DMS53 (cell line): ENCODE measurements at regions not wholly inside any gene's neighbourhood (a gene's known extent, or its start where the extent isn't known, plus 50 kb on each side); places are given as distances from the start of the nearest gene placed in this dataset.
"Not testable (repeated sequence)": the region's sequence is repeated elsewhere in the genome, so short reads cannot be mapped to it uniquely, and the experiment has no call there.

Experiments
- DNase-seq: peaks from one replicate; lab custom pipeline; 2025; lab: John Stamatoyannopoulos, UW

DNA sequence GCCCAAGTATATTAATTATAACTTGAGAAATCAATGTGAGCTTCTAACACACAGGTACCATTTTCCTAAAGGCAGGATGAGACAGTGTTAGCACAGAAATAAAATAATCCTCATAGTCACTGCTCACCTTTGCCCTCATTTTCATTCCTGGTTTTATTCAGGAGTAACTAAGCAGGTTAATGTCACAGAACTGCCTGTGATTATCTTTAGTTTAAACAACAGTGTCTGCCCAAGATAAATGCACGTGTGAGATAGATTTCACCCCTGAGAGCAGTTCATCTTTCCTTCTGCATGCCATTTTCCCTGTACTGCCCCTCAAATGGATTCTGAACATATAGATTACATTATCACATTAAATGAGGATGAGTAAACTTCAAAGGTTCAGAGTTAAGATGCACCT lies 250.7 kb downstream of the RMST start:
- no peak for DNase-seq

DNA sequence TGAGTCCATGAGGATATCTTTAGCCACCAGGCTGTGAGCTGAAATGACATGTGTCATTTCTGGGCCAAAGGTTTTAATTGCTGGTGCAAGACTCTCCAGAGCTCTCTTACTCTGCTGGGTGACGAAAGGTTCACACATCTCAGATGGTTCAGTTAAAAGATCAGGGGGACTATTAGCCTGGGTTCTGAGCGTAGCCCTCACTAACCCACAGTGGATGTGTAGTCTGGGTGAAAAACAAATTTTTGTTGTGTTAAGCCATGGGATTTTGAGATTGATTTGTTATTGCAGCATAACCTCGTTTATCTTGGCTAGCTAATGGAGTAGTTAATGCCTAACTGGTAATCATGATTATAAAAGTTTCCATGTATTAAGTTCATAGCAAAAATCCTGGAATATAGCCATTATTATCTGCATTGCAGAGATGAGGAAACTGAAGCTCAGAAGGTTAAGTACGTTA lies 251.5 kb downstream of the RMST start:
- no peak for DNase-seq

DNA sequence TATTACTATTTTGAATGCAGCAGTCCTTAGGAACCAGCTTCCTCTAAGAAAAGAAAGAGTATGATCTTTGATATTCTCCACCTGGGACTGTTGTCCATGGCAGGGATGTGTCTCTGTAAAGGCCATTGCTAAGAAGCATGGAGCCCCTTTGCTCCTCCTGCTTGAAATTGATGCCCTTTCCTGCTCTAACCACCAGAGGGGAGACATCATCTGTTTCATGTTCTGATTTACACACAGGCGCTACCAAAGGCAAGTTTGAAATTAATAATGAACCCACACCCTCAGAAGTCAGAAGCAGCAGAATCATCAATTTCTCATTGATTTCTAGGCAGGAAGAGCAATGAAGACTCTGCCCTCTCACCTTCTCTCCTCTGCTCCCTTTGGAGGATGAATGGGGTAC lies 253.8 kb downstream of the RMST start:
- DNase-seq: peak; percentile 67

DNA sequence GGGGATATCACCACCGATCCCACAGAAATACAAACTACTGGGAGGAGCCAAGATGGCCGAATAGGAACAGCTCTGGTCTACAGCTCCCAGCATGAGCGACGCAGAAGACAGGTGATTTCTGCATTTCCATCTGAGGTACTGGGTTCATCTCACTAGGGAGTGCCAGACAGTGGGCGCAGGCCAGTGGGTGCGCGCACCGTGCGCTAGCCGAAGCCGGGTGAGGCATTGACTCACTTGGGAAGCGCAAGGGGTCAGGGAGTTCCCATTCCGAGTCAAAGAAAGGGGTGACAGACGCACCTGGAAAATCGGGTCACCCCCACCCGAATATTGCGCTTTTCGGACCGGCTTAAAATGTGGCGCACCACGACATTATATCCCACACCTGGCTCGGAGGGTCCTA lies 261.2 kb downstream of the RMST start:
- DNase-seq: not testable (repeated sequence)

DNA sequence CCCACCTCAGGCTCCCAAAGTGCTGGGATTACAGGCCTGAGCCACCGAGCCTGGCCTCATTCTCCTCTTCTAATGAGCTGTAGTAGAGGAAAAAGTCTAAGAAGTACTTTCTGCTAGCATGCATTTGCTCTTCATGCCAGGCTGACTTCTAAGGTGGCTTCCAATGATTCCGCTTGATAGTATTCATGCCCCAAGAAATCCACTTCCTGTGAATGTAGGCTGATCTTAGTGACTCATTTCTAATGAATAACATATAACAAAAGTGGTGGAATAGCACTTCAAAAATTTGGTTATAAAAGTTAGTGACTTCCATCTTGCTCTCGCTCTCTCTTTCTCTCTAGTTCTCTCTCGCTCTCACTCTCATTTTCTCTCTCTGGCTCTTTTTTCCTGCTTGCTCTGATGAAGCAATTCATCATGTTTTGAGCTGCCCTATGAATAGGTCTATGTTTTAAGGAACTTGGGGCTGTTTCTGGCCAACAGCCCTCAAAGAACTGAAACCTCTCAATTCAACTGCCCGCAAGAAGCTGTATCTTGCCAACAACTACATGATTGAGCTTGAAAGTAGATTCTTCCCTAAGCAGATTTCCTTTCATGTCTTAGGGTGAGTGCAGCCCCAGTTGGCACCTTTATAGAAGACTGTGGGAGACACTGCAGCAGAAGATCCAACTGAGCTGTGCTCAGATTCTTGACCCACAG lies 282.9 kb downstream of the RMST start:
- DNase-seq: no peak

DNA sequence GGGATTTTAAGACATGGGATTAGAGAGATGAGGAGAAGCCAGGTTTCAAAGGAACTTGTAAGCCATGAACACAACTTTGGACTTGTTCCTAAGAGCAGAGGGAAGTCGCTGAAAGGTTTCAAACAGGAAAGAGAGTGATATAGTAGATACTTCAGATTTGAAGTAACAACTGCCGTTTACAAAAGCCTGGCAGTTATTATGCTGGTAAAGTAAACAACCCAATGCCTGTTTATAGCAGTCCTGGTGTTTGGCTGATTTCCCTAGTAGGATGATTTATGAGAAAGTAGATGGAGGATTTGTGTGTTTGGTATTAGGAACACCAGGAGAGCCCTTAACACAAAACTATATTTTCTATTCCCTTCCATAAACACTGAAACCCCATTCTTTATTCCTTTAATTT lies 285.7 kb downstream of the RMST start:
- peak; percentile 49 for DNase-seq

DNA sequence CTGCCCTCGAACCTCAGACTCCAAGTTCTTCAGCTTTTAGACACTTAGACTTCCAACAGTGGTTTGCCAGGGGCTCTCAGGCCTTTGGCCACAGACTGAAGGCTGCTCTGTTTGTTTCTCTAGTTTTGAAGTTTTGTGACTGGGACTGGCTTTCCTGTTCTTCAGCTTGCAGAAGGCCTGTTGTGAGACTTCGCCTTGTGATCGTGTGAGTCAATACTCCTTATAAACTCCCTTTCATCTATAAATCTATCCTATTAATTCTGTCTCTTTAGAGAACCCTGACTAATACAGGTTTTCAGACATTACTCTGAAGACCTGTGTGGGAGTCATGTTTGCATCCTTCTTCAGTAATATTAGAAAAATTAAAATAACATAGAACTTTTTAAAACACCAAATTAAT lies 289.1 kb downstream of the RMST start:
- DNase-seq: no peak

DNA sequence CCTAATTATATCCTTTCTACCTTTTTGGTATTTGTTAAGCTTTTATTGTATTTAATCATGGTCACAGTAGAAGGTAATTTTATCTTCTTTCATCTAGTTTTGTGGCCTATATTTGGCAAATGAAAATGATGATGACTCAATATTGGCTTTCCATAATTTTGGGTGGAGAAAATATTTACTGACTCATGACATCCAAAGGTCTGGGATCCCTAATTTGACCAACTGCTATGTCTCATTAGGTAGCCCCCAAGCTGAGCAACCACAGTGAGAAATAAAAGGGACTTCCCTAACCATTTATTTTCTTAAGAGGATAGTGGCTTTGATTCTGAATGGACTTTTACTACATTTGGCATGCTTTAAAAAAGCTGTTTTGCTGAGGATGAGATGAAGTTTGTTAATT lies 289.5 kb downstream of the RMST start:
- no peak for DNase-seq

DNA sequence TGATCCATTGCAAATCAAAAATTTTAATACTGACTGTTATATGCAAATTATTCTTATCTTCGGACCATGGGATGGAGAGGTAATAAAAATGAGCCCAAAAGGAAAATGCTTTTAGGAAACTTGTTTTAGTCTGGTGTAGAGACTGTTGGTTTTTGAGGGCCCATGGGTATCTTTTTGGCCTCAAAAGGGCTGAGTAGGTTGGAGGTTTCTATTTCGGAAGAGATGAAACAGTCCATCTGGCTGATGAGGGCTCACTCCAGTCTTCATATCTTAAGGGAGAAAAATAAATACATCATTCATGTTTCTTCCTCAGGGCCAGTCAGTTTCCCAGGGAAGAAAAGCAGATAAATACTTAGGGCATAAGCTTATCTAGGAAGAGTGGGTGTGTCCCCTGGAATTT lies 290.7 kb downstream of the RMST start:
- DNase-seq: no peak

DNA sequence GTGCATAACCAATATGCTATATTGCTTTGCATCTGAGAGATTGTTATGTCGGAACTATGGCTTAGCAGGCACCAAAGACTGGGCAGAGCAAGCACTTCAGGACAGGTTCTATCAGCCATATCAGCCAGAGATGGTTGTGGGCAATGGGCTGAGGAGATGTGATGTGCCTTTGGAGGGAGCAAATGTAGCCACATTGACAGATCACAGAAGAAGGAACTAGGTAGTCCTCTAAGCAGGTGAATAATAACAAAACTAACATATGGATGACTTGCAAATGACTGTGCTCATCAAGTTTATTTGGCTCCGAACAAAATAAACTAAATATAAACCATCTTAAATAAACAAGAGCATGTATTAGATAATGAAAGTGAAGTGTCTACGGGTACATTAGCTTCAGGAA lies 291.7 kb downstream of the RMST start:
- DNase-seq: peak; percentile 82

DNA sequence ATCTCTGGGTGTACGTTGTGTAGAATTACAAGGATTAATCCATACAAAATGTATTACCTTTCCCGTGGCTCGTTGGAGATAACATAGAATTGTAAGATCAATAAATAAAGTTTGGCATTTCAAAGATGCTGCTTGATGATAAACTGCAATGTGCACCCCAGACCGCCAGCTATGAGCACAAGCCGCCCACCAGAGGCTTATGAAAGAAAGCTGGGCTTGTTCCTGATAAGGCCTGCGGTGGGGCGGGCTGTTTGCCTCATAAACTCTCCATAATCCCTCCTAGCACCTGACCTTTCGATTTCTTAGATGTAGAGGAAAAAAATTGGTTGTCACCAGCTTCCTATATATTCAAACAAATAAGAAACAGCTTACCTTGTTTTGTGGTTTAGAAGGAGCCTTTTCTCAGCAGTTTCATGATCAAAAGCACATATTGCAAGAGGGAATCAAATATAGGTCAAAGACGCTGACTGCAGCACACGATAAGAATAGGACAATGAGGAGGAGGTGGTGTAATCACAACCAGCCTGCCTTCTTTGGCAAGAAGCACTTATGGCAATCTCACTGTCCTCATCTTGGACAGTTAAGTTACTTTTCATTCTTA lies 293.6 kb downstream of the RMST start:
- DNase-seq: no peak

DNA sequence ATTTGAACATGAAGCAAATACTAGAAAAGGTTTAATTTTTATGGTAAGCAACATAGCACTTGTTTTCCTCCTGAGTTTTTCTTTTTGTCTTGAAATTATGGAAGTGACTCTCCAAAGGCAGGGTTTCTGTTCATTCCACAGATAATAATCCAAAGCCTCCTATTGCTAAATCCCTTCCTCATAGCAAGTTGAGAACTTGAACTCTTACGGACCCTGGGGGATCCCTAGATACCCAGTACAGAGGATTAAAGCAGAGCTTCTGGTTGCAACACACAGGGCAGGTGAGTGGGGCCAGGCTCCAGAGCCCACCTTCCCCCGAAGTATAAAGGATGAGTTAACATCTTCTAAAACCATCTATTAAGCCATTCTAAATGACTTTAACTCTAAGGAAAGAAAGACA lies 294.1 kb downstream of the RMST start:
- DNase-seq: no peak

DNA sequence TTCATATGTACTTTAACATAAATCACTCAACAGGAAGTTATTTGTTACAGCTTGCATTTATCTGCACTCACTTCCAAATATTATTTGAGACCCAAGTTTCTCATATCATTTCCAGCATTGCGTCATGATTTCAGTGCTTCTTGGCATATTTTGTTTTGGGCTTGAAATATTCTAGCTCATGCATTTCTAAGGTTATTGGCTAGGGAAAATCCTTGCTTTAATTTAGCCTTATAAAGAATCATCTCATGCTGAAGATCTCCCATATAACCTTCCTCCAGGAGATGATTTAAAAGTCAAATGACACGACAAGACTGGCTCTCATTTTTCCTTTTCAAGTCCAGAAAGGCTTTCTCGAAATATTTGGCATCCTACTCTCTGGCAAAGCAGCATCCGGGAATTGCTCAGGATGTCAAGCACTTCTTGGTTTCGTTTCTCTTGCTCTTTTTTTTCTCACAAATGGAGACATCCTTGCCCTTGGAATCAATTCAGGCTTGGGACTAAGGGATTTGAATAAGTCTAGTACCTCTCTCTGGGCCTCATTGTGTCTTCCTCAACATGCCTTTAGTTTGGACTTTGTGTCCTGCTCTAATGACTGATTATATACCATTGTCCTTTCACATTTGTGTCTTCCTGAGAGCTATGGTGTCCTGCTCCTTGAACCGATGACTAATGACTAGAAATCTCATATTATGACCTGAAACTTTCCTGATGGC lies 295.0 kb downstream of the RMST start:
- DNase-seq: peak; percentile 27

DNA sequence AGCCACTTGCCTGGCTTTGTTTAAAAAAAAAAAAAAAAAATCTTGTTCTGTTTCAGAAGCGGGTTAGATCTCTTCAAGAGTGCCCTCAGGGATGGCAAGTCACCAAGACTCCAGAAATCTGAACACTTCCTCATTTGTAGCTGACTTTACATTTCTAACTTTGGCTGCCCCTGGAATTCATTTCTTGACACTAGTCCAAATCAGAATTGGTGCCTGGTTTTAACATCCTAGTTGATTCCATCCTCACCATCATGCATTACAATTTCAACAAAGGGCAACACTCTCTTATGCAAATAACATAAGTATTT lies 295.5 kb downstream of the RMST start:
- DNase-seq: no peak

DNA sequence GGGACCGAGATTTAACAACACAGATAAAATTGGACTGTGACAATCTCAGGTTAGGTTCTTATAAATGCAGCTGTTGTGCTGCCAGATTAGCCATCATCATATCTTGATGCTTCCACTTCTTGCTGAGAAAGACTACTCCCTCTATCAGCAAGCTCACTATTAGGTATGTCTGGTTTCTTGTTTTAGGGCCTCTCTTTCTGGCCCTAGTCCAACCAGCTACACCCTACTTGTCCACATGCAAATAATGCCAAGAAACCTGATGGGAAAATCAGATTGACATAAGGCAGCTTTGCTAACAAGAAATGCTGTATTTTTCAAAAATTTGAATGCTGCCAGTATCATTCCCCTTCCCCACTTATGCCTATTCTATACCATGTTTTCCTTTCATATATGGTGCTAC lies 296.0 kb downstream of the RMST start:
- DNase-seq: no peak

DNA sequence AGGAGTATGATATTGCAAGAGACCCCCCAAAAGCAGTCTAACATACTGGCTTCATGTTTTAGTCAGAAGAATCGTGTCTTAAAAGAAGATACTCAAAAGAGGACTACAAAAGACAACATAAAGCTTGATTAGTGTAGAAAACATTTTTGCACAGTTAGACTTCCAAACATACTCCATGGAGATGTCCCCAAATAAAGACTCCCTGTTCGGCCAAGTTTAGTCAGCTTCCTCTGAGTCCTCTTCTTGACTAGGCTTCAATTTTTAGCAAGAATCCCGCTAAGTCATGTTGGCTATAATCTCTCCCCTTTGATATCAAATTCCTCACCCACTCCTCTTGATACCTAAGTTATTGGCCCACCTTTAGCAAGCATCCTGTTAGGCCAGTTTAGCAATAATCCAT lies 298.0 kb downstream of the RMST start:
- DNase-seq: no peak

DNA sequence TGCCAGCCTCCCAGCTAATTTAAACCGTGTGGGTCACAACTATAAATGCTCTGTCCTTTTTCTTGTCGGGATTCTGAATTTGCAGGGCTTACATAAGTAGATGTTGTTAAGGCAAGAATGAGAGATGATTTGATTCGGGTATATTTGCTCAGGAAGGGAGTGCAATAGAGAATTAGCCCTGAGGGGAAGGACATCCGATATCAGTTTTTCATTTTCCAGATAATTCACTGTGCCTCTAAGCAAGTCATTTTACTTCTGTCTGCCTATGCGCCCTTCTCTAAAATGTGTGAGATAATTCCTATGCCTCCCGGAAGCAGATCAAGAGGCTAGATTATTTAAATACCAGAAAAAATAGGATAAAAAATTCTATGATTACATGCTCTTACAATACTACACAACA lies 300.5 kb downstream of the RMST start:
- DNase-seq: no peak

DNA sequence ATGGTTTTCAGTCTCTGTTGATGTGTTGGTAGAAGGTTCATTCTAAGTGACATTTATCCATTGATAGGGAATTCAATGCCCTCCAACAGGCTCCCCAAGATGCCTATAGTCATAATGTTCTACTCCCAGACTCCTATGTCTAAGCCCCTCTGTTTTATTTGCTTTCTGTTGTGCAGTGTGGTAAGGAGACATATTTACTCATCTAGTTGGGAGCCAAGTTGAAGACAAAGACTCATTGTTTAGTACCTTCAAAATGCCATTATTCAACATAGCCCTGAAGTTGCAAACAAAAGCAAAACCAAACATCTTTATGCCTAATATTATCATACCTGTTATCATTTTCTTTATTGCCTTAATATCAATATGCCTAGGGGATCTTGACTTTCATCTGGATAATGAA lies 302.1 kb downstream of the RMST start:
- DNase-seq: no peak

DNA sequence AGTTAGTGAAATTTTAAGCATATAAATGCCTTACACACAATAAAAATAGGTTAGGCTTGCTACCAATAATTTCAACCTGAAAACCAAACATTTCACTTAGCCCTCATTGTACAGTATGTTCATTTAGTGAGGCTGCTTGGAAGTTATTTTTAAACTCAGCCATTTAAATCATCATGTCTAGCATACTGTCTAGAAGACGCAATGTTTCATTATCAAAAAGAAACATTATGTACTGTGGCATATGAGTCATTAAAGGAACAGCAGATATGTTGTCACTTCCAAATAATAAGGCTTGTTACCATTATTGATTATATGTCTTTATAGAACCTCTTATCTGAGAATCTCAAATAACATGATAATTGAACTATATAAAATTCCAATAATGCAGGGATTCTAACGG lies 304.7 kb downstream of the RMST start:
- DNase-seq: no peak

DNA sequence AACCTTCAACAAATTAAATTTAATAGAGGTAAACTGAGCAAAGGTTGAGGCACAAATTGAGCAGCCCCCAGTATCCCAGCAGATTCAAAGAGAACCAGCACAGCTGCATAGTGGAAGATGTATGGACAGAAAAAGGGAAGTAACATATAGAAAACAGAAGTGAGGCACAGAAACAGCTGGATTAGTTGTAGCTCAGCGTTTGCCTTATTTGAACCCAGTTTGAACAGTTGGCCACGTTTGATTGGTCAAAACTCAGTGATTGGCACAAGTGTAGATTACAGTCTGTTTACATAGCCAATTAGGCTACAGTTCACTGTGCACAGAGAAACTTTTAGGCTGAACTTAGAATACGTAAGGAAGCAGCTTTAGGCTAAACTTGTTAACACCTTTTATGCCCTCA lies 315.5 kb downstream of the RMST start:
- no peak for DNase-seq

DNA sequence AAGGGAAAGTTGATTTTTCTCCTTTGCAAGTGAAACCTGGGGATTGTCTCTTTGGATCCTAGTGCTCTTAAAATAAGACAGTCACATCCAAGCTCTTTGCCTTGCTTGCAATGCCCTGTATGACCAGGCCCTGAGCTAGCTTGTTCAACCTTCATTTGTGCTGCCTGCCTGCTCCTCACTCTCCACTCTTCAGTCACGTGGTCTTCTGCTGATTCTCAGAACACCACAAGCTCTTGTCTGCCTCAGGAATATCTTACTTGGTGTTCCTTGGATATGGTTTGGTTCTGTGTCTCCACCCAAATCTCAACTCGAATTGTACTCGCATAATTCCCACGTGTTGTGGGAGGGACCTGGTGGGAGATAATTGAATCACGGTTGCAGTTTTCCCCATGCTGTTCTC lies 318.7 kb downstream of the RMST start:
- peak; percentile 9 for DNase-seq

DNA sequence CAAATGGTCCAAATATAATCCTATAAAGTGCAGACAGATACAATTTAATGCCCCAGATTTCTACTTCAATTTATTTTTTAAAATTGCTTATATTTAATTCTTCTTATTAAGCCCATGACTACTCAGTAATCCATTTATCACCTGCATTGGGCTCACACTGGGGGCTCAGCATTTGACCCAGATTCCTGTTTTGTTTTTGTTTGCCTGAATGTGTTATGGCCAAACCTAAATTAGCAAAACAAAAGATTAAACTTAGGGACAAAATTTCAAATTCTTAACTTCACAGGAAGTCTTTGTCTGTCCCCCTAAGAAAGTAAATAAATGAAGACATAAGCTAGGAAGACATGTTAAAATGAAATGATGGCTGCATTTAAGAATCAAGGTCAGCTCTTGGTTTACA lies 322.3 kb downstream of the RMST start:
- no peak for DNase-seq

DNA sequence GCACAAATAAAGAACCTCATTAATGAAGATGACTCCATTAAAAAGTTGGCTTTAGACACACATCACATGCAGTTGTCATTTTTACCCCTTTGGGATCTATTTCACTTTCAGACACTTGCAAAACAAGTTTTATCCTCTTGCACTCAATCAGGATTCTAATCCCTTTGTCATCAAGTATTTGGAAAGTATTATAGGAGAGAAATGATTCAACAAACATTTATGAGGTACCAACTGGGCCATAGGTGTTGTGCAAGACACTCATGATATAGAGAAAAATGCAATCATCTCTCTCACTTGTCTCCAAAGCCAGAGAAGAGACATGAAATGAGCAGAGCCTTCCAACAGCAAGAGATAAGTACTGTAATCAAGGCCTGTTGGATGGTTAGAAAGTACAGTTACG lies 327.7 kb downstream of the RMST start:
- DNase-seq: no peak

DNA sequence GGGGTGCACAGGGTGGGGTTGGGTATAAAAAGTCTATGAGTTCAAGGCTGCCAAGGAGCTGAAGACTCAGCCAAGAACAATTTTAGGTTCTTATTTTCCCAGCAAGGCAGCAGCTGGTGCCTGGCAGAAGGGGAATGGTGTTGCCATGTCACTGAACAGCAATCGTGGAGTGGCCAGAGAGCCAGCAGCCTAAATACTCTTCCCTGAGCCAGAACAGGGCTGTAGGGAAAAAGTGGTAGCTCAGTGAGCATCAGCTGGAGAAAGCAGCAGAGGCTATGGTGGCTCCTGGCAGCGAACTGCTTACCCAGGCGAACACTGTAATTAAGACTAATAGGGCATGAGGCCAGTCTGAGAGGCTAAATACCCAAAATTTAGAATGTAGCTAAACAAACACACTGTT lies 334.9 kb downstream of the RMST start:
- DNase-seq: no peak
